Left ventricle myocardium superior (tissue), 1 donor: ENCODE measurements at regions not wholly inside any gene's neighbourhood (a gene's known extent, or its start where the extent isn't known, plus 50 kb on each side); places are given as distances from the start of the nearest gene placed in this dataset.
A peak's percentile ranks its signal among the peaks of the same experiment; 100 is the strongest.

Experiments
- ATAC-seq: fragments of 200-7000 bp; cut with Tn5 transposase; one replicate; pipeline ENCODE4 v1.9.1; 2020; ENCODE audit warnings: mild to moderate bottlenecking, moderate library complexity
- DNase-seq: peaks from one replicate; pipeline ENCODE4 v3.0.0-alpha.2; 2020
- intact Hi-C: fragments of 100-400 bp; cut with micrococcal nuclease; formaldehyde crosslinking; loops from one replicate; pipeline ENCODE4 v1.11.0; 2022
- donor health status: DM: no; HTN: yes; CAD: no; lungs with severe emphysema.

DNA sequence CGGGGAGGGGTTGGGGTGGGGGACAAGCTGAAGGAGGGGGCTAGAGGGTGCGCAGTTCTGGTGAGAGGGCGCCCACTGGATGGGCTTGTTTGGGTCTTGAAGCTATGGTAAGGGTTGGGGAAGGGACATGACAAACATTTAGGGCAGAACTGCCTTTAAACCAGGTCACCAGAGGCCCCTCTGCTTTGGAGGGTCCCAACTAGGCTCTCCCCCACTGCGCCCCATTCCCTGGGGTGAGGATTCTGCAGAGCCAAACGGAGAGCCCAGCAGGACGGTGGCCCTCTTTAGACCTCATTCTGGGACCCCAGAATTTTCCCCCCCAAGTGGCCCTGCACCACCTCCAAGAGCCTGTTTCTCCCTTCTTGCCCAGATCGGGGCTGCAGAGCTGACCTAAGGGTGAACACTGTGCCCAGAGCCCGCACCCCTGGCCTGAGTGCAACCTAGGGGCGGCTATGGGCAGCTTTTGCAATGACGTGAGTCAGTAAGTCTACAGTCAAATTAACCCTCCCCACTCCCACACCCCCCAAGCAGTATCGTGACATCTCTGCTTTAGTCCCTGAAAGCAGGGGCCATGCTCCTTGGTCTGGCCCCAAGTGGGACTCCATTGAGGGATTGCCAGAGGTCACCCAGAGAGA, 593.8 kb downstream of the MATN1 start:
- ATAC-seq (no peak), DNase-seq (no peak)
- intact Hi-C loops = no loop called here

DNA sequence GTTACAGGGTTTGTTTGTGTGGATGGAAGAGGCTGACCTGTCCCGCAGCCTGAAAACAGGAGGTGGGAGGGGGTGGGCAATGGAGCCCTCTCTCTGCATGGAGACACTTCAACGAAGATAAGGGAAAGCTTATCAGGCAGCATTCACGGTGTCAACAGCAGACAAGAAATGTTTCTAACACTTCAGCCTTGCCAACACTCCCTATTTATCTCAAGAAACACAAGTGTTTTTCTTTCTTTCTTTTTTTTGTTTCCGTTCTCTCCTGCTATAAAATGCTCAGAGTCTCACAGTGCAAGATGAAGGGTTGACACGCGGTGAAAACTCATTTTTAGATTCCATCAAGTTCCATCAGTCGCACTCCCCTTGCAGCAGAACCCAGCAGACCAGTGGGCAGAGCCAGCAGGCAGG, 594.4 kb downstream of the MATN1 start:
- intact Hi-C loops = no loop called here
- peak; percentile 43 for DNase-seq
- peak; percentile 92 for ATAC-seq

DNA sequence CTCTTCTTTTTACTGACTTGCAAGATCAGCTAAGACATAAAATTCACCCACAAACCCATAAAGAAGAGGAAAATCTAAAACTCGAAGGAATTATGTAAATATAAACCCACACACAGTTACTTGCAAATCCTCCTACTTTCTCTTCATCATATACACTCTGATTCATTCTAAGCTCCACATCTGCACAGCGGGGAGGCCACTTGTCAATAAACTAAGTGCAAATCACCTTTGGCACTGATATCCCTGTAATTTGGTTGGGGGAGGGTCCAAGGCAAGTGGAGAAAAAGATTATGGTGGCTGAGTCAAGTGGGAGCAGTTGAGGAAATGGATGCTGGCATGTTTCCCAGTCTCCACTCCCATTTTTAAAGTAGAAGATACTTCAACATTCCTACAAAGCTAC, 596.5 kb downstream of the MATN1 start:
- no peak for ATAC-seq
- intact Hi-C loops = no loop called here
- DNase-seq = no peak

DNA sequence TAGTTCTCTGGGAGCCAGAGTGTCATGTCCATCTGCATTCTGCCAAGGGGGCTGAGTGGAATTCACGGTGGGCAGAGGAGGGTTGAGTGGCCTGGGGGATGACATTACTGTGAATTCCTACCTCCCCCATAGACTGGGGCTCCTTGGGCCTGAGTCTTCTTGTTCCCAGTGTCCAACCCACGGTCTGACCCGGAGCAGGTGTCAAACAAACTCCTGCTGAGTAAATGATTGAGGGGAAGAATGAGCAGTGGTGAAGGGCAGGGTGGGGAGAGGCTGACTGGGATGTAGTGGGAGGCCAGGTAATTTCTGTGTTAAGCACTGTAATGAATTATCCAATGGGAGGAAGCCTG, 597.6 kb downstream of the MATN1 start:
- intact Hi-C loops = no loop called here
- ATAC-seq = no peak
- no peak for DNase-seq

DNA sequence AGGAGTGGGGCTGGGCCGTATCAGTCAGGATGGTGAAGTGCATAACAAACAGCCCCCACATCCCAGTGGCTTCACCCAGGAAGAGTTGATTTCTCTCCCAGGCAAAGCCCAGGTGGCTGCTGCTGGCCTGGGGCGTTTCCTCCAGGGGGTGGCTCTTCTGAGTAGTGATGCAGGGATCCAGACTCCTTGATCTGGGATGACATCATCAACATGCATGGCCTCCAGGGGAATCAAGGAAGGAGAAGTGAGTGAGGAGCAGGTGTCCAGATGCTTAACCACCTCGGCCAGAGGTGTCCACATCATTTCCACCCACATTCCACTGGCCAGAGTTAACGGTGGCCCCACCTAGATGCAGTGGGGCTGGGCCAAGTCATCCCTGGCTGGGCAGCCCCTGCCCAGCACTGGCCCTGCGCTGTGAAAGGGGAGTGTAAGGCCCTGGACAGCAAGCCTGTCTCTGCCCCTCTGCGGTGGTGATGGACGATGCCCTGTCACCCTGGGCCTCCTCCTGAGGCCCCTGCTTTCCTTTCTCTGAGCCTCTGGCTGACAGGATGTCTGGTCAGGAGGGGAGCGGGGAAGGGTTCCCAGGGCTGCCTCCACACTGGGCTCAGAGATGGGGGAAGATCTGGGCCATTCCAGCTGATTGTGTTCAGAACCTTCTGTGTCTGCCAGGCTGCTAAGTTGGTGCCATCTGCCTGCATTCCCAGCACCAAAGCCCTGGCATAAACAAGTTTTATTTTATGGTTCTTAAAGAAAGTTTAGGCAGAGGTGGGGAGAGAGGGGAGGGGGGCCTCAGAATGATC, 598.2 kb downstream of the MATN1 start:
- no peak for ATAC-seq
- intact Hi-C loops = no loop called here
- no peak for DNase-seq

DNA sequence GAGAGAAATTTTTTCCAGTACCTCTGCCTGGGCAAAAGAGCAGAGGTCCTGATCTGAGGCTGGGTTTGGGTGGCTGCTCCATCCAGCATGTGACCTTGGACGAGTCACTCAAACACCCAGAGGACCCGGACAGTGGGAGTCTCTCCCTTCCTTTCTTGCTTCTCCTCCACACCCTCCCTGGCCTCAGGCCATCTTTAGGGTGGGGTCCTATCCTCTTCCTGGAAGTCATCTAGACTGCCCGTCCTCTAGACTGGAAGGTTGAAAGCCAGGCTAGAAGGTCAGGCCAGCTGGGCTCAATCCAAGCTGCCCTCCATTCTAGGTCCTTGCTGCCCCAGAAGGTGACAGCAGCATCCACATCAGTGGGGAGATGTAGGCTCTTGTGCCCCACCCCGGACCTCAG, 599.5 kb downstream of the MATN1 start:
- DNase-seq (no peak), ATAC-seq (peak; percentile 53)
- intact Hi-C loops = no loop called here

DNA sequence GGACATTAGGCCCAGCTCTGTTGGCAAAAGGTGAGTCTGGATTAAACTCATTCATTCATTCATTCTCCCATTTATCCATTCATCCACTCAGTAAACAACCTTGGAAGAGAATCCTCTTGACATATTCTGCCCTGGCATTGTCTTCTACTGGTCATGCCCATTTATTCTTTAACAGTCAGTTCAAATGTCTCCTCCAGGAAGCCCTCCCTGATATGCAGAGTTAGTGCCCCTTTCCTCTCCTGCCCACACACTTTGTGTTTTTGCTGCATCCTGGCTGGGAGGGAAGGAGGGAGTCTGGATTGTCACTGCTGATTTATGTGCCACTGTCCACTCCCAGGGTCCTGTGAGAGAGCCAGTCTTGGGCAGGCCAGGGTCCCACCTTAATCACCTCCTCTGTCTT, 600.3 kb downstream of the MATN1 start:
- DNase-seq = no peak
- no peak for ATAC-seq
- intact Hi-C loops = no loop called here

DNA sequence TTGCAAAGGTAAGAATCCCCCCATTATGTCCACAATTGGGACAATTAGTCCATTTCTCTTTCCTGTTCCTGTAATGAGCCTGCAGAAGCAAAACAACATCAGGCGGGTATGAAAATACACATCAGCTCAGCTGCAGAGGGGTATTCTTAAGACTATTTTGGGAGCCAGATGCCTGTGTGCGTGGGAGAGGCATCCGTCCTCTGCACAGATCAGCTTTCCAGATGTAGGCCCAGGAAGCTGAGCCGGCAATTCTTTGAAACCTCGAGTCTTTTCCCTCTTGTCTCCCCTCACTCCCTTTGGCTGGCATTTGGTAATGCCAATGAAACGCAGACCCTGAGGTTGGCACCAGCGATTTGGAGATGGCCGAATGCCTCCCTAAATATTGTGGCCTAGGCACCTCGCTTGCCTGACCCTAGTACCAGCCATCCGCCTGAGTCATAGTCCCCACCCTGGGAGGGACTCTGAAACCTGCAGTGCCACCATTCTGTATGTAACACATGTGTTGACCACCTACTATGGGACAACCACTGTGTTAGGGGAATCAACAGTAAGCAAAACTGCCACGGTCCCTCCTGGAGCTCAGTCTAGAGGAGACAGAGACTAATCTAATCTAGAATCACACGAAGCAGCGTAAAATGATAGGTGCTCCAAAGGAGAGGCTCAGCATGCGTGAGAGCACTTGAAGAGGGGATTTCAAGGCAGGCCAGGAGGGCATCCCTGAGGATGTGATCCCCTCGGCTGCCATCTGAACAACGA, 603.0 kb downstream of the MATN1 start:
- DNase-seq (no peak), ATAC-seq (peak; percentile 22)
- intact Hi-C loops = no loop called here

DNA sequence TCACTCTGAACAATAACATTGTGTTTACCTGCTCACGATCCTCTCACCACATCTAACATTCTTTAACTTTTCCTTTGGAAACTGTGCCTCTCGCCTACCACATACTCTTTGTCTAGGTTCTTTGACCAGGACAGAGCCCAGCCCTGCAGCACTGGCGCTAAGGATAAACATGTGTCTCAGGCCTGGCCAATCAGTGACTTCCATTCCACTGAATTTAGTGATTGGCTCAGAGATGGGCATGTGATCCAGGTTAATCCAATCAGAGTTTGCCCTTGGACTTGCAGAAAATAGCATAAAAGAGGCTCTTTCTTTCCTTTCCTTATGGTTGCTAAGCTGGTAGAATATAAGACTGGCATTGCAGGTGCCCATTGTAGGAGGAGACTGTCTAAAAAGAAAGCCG, 605.7 kb downstream of the MATN1 start:
- DNase-seq = no peak
- intact Hi-C loops = no loop called here
- no peak for ATAC-seq

DNA sequence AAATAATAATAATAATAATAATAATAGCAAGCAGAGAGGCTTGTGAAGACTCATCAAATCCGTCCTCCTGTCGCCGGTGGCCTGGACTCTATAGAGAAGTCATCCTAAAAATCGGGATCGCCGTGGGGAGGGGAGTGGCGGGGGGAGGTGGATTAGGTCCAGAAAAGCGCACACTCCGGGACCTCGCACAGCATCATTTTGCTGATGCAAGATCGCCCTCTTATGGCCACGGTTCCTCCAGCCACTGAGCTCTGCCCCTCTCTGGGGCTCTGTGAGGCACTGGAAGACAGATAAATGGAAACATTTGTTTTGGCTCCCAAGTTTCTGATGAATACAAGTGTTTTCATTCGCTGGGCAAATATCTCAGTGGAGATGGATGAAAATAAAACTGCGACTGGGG, 612.0 kb downstream of the MATN1 start:
- intact Hi-C loops = no loop called here

DNA sequence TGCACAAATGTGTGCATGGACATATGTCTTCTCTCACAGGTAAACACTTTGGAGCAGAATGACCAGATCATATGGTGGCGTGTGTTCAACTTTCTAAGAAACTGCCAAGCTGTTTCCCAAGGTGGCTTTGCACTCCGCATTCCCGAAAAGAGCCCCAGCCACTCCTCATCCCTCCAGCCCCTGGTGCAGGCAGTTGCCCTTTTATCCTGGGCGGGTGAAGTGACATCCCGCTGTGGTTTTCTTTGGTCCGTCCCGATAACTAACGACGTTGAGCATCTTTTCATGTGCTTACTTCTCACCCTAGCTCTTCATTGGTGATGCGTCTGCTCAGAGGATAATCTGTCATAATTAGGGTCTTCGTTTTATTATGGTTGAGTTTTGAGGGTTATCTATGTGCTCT, 612.5 kb downstream of the MATN1 start:
- ATAC-seq = no peak
- no peak for DNase-seq
- intact Hi-C loops = no loop called here

More for the DNA sequence above, 612.0 kb downstream of the MATN1 start:
- DNase-seq (peak; percentile 44), ATAC-seq (peak; percentile 82)

DNA sequence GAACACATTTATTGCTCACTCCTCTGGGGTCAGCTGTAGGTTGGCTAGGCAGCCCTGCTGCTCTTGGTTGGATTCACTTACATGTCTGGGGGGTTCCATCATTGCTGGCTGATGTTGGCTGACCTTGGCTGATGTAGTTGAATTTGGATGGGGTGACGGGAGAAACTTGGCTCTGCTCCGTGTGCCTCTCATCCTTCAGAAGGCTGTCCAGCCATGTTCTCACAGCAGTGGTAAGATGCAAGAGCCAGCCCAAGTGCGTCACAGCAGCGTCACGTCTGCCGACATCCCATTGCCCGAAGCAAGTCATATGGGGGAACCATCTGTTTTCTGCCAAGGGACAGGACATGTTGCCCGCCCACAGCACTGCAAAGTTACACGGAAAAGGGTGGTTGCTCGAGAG, 613.5 kb downstream of the MATN1 start:
- intact Hi-C loops = no loop called here
- ATAC-seq (no peak), DNase-seq (no peak)

DNA sequence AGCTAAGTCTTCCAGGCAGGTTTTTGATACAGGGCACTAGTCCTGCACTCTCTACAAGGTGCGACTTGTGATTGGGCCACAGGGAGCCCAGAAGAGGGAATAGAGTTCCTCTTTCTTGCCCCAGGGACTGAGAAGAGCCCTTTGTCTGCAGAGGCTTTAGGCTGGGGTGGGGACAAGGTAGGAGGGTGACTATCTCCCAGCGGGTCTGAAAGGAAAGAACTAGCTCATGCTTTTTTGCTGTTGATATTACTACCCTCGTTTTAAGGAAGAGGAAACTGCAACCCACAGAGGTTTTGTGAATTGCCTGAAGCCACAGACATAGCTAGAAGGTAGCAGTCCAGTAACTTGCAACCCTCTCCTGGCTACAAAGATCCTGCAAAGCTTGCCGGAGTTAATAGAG, 615.2 kb downstream of the MATN1 start:
- no peak for DNase-seq
- no peak for ATAC-seq
- intact Hi-C loops = no loop called here

DNA sequence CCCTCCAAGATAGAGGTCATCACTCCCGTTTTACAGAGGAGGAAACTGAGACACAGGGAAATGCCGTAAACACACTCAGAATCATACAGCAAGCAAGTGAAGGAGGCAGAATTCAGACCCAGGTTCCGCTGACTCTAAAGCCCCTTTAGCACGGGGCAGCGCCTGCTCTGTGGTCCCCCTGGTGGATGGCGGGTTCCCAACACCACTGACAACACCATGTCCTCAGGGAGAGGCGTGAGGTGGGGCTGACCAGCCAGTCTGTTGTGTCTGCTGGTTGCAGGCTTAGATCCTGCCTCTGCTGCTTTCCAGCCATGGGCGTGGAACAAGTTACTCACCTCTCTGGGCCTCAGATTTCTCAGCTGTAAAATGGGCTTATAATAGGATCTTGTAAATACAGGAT, 617.3 kb downstream of the MATN1 start:
- intact Hi-C loops = no loop called here
- peak; percentile 48 for ATAC-seq
- peak; percentile 50 for DNase-seq

DNA sequence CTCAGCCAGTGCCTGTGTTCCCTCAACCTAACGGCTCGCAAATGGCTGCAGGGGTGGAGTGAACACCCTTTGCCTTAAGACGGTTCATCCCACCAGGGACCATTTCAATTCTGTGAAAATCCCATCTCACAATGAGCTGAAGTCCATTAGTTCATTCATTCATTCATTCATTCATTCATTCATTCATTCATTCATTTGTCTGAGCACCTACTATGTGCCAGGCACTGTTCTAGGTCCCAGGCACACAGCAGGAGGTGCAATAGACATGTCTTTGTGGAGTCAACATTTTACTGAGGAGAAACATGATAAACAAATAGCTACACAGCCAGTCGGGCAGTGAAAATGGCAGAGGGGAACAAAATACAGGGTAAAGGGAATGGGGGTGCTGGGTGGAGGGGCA, 618.8 kb downstream of the MATN1 start:
- ATAC-seq (no peak), DNase-seq (no peak)
- intact Hi-C loops = no loop called here

DNA sequence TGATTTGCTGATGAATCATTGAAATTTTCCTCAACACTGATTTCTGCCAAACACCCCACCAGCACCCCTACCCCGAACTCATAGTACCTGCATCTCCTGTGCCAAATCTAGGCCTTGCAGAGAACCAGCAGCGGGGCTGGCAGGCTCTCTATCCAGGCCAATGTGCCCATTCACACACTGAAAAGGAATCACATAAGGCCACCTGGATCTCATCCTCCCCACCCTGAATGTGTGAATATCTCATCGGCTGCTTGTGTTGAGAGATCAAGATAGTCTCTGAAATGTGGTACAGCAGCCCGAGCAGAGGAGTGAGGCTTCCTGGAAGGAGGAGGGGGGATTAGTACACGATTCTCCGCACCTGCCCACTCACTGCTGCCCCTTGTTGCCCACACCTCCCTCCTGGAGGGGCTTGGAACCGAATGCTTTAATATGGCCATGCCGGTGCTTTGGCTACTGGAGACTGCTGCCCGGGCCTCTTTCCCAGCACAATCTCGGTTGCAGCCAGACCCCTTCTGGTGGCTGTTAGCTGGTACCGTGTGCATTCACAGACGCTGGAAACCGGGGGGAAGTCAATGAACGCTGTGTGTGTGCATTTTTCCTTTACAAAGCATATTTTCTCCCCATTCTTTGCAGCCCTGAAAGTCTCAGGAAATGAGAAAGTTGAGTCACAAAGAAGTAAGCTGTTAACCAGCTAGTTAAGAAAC, 619.5 kb downstream of the MATN1 start:
- DNase-seq (no peak), ATAC-seq (no peak)
- intact Hi-C loops = no loop called here

DNA sequence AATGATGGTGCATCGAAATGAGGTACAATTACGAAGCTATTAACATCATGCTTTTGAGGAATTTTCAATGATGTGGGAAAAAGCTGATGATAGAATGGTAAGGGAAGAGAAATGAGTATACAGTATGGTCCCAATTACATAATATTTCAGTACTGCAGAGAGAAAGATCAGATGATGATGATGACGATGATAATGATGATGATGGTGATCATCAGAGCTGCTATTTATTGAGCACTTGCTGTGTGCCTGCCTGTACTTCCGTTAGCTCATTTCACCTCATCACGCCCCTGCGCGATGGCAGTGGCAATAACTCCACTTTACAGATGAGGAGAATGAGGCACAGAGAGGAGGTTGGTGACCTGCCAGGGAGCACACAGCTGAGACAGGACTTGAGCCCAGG, 620.8 kb downstream of the MATN1 start:
- DNase-seq = no peak
- ATAC-seq = no peak
- intact Hi-C loops = no loop called here

DNA sequence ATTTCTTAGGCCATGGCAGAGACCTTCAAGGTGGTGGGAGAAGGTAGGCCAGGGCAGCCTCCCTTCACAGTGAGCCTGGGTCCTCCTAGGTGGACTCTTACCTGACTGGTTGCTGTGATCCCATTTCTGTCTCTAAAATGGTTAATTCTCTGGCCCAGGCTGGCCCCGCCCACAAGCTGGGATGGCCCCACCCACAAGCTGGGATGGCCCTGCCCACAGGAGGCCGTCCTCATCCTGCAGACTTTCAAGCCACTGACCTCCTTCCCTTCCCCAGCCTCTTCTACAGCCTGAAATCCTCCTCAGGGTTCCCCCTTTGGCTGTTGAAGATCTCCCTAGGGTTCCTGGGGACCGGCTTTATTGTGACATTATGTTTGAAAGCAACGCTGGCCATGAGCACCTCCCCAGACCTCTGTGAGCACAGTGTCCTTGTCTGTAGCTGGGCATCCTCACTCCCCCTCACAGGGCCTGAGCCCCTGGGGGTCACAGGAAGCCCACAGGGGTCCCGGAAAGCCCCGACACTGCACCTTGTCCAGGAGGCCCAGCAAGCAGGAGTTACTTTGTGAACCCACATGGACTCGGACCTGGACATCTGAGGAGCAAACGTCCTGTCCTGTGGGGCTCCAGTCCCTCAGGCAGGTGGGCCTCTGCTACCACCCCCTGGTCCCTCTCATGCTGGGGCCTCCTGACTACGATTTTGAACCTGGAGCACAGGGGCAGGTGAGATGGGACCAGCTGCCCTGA, 621.7 kb downstream of the MATN1 start:
- ATAC-seq = no peak
- intact Hi-C loops = no loop called here
- no peak for DNase-seq

DNA sequence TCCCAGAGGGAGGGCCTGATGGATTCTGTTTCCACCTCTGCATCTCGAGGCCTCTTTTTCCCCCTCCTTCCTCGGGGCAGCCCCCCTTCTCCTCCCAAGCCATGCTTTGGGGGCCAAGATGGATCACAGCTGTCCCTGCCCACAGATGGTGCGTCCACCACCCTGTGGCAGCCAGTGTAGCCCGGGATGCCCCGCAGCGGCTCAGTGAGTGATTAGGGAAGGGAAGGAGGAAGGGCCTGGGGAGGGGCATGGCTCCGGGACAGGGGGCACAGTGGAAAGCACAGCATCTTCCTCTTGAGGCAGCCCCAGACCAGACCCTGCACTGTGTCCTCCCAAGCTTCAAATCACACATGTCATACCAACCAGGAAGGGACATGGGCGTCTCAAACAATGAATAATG, 622.4 kb downstream of the MATN1 start:
- no peak for ATAC-seq
- intact Hi-C loops = no loop called here
- no peak for DNase-seq
